Loucy (cell line): ENCODE measurements at regions not wholly inside any gene's neighbourhood (a gene's known extent, or its start where the extent isn't known, plus 50 kb on each side); places are given as distances from the start of the nearest gene placed in this dataset.

ENCODE experiments used
- CTCF ChIP-seq: fragments of 200-600 bp; sonication (generic); conservative IDR thresholded peaks from 2 replicates; pipeline ENCODE4 v1.5.1; 2014; ENCODE audit warnings: mild to moderate bottlenecking, antibody characterized with exemption, low read length
- EZH2phosphoT487 ChIP-seq: fragments of 200-600 bp; IDR thresholded peaks from 2 replicates; pipeline ENCODE4 v1.6.1; 2018; ENCODE audit warnings: antibody characterized with exemption, mild to moderate bottlenecking, moderate library complexity, borderline replicate concordance

- no peak for TF ChIP-seq CTCF
- TF ChIP-seq EZH2phosphoT487, result no peak
Measured at GRCh38 chr6:40194447-40195170, 260.3 kb upstream of the MOCS1 start.
